Activated naive CD4-positive, alpha-beta T cell treated with anti-CD3 and anti-CD28 coated beads for 36 hours (primary cell): ENCODE measurements at regions not wholly inside any gene's neighbourhood (a gene's known extent, or its start where the extent isn't known, plus 50 kb on each side); places are given as distances from the start of the nearest gene placed in this dataset.

Source experiments
- CTCF ChIA-PET: fragments of 350-600 bp; sonication (Branson Sonifier 250); formaldehyde crosslinking; loops from one replicate; lab custom pipeline; 2021; ENCODE audit warnings: antibody characterized with exemption; lab: Charles Lee
- DNase-seq: peaks from one replicate; pipeline ENCODE4 v3.0.0-alpha.2; 2020
- H3K27ac Mint-ChIP-seq: one replicate; pipeline ENCODE4 v1.8.0; 2021; ENCODE audit warnings: mild to moderate bottlenecking, mixed read lengths
- H3K27me3 Mint-ChIP-seq: one replicate; pipeline ENCODE4 v1.8.0; 2021; ENCODE audit warnings: low read depth, mixed read lengths
- H3K36me3 Mint-ChIP-seq: one replicate; pipeline ENCODE4 v1.8.0; 2021; ENCODE audit warnings: low read depth, mixed read lengths
- H3K4me1 Mint-ChIP-seq: one replicate; pipeline ENCODE4 v1.8.0; 2021; ENCODE audit warnings: low read depth, mixed read lengths
- H3K4me3 Mint-ChIP-seq: one replicate; pipeline ENCODE4 v1.8.0; 2021; ENCODE audit warnings: mild to moderate bottlenecking, moderate library complexity, mixed read lengths
- H3K9me3 Mint-ChIP-seq: one replicate; pipeline ENCODE4 v1.8.0; 2021; ENCODE audit warnings: mixed read lengths
- intact Hi-C: fragments of 100-400 bp; cut with micrococcal nuclease; formaldehyde crosslinking; loops from one replicate; pipeline ENCODE4 v1.15.1; 2023

DNA sequence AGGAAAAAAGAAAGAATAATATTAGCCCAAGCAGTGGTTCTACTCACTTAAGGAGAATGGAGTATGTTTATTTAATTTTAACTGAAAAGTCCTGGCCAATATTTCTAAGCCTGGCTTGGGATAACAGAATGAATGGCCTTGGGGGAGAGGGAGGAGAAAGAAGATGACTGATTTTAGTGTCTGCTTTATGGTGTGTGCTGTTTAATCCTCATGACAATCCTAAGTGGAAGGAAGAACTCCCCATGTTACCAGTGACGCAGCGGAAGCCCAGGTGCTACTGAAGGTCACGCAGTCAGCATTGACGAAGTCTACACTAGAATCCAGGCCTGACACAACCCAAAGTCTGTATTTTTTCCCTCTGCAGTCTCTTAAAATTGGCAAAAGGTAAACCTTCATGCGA is 50.5 kb downstream of the PALM2AKAP2 start:
- no peaks in the 10 kb centered on the region for H3K4me1 Mint-ChIP-seq
- H3K4me3 Mint-ChIP-seq: no peak overlapping the region
- CTCF ChIA-PET: no interaction called here
- no peak overlapping the region for H3K27ac Mint-ChIP-seq
- no peaks in the 10 kb centered on the region for H3K36me3 Mint-ChIP-seq
- H3K9me3 Mint-ChIP-seq: peaks cover 2% of the 10 kb centered on the region
- intact Hi-C loops: no loop called here
- DNase-seq: no peak
- H3K27me3 Mint-ChIP-seq: peaks cover 7% of the 10 kb centered on the region

DNA sequence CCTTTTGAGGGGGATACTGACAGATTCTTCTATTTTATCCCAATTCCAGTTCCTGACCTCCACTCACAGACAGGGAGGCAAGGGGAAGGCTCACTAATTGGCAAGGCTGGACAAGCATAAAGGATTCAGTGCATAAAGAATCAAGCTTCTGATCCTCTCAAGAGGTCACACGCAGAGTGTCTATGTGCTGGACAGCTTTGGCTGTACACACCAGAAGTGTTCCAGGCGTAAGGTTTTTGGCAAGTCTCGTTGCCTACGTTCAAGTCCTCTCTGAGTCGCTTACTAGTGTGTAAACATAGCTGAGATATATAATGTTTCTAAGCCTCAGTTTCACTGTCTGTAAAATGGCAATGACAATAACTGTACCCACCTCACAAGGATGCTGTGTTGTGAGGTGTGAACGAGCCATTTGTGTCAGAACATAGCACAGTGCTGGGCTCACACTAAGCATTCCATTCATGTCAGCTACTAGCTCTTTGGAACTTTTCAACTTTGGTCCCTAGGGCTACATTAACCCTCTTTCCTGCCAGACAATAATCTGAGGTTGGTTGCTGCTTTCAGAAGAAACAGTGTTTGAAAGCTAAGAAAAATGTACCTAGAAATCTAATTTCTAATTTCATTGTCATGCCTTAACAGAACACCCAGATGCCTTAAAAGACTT is 52.1 kb downstream of the PALM2AKAP2 start:
- intact Hi-C loops: no loop called here
- CTCF ChIA-PET: interaction anchor here (1.4 kb wide), 1 partner anchor 48 kb away, joined by 3 read pairs; no protein-coding TSS in a partner anchor
- H3K36me3 Mint-ChIP-seq: no peaks in the 10 kb centered on the region
- no peak for DNase-seq
- no peaks in the 10 kb centered on the region for H3K4me1 Mint-ChIP-seq
- H3K4me3 Mint-ChIP-seq: no peak overlapping the region
- H3K27me3 Mint-ChIP-seq: peaks cover 12% of the 10 kb centered on the region
- peaks cover 2% of the 10 kb centered on the region for H3K9me3 Mint-ChIP-seq
- H3K27ac Mint-ChIP-seq: no peak overlapping the region

DNA sequence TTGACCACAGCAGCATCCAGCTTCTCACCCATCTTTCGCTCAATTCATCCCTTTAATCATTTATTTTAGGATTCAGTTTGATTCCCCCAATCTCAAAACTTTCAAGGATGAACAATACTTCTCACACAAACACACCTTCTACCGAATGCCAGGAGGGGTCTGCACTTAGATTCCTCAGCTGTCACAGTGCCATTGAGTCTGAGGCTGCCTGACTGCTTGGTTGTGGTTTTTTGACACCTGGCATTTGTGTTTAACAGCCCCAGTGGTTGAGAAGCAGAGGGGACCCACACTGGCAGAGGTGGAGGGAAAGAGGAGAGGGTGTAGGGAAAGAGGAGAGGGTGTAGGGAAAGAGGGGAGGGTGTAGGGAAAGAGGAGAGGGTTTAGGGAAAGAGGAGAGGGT is 54.9 kb downstream of the PALM2AKAP2 start:
- intact Hi-C loops: no loop called here
- CTCF ChIA-PET: no interaction called here

DNA sequence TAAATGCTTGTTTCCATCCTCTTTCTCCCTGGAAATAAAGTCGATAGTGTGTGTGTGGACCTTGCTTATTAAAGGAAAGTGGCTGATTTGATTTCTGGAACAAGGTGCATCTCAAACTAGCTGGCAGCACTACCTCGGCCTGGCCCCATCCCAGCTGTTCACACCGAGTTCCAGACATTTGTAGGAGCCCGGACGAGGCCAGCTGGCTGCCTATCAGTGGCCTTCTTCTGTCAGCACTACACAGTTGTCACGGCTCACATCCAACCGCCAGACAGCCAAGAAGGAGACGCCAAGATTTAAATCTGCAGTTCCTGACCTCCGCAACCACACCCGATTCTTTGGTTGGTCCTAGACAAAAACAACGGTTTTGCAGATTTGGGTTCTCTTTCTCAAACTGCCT is 63.6 kb downstream of the PALM2AKAP2 start:
- no peak overlapping the region for H3K27ac Mint-ChIP-seq
- intact Hi-C loops: no loop called here
- no peaks in the 10 kb centered on the region for H3K9me3 Mint-ChIP-seq
- H3K27me3 Mint-ChIP-seq: peaks cover 4% of the 10 kb centered on the region
- no peaks in the 10 kb centered on the region for H3K4me1 Mint-ChIP-seq
- H3K36me3 Mint-ChIP-seq: no peaks in the 10 kb centered on the region
- no peak for DNase-seq
- no peak overlapping the region for H3K4me3 Mint-ChIP-seq
- CTCF ChIA-PET: no interaction called here

More for the DNA sequence above, 54.9 kb downstream of the PALM2AKAP2 start:
- Mint-ChIP-seq H3K27ac (no peak overlapping the region), H3K9me3 (peaks cover 2% of the 10 kb centered on the region), H3K4me3 (no peak overlapping the region), H3K4me1 (no peaks in the 10 kb centered on the region), H3K27me3 (peaks cover 16% of the 10 kb centered on the region), H3K36me3 (no peaks in the 10 kb centered on the region)
- DNase-seq: no peak

DNA sequence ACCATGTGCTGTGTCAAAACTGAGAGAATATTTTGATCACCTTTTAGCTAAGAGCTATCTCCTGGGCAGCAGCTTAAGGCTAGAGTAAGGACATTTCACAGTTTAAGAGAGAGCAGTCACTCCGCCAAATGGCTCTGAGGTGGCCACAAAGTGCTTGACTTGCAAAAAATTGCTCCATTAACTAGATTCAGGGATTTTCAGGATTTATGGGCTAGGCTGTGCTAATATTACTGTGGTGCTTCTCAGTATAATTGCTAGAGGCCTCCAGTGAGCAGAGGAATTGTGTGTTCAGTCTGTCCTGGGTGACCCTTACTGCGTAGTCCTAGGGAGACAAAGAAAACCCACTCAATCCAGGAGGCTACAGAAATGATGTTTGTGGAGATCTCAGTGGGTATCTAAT is 65.2 kb downstream of the PALM2AKAP2 start:
- no peak for DNase-seq
- Mint-ChIP-seq H3K4me3 (no peak overlapping the region), H3K4me1 (no peaks in the 10 kb centered on the region), H3K9me3 (no peaks in the 10 kb centered on the region), H3K36me3 (no peaks in the 10 kb centered on the region), H3K27ac (no peak overlapping the region), H3K27me3 (peaks cover 4% of the 10 kb centered on the region)
- CTCF ChIA-PET: no interaction called here
- intact Hi-C loops: no loop called here

DNA sequence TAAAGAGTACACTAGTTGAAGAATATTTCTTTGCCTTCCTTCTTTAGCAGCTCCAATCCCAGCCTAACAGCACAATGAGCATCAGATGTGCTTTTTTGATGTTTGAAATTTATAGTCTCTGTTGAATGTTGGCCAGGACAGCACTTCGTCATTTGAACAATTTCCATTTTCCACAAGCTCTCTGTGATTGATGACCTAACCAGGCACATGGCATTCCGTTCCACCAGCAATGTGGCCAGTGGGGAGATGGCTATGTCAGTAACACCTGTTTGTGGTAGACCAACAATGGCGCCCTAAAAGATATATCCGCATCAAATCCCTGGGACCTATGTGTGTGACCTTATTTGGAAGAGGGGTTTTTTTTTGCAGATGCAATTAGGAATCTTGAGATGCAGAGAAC is 66.8 kb downstream of the PALM2AKAP2 start:
- intact Hi-C loops: no loop called here
- Mint-ChIP-seq H3K27ac (no peak overlapping the region), H3K27me3 (peaks cover 4% of the 10 kb centered on the region), H3K36me3 (no peaks in the 10 kb centered on the region), H3K9me3 (no peaks in the 10 kb centered on the region), H3K4me3 (no peak overlapping the region), H3K4me1 (no peaks in the 10 kb centered on the region)
- DNase-seq: no peak
- CTCF ChIA-PET: no interaction called here

DNA sequence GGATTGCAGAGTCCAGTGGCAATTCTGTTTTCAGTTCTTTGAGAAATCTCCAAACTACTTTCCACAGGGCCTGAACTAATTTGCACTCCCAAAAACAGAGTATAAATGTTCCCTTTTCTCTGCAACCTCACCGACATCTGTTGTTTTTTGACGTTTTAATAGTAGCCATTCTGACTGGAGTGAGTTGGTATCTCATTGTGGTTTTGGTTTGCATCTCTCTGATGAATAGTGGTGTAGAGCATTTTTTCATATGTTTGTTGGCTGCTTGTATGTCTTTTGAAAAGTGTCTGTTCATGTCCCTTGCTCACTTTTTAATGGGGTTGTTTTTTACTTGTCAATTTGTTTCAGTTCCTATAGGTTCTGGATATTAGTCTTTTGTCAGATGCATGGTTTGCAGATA is 72.6 kb downstream of the PALM2AKAP2 start:
- Mint-ChIP-seq H3K4me3 (no peak overlapping the region), H3K36me3 (no peaks in the 10 kb centered on the region), H3K4me1 (no peaks in the 10 kb centered on the region), H3K27me3 (peaks cover 5% of the 10 kb centered on the region), H3K27ac (no peak overlapping the region), H3K9me3 (peaks cover 3% of the 10 kb centered on the region)
- CTCF ChIA-PET: interaction anchor here (0.6 kb wide), 1 partner anchor 29 kb away, joined by 3 read pairs; no protein-coding TSS in a partner anchor
- DNase-seq: no peak
- intact Hi-C loops: no loop called here

DNA sequence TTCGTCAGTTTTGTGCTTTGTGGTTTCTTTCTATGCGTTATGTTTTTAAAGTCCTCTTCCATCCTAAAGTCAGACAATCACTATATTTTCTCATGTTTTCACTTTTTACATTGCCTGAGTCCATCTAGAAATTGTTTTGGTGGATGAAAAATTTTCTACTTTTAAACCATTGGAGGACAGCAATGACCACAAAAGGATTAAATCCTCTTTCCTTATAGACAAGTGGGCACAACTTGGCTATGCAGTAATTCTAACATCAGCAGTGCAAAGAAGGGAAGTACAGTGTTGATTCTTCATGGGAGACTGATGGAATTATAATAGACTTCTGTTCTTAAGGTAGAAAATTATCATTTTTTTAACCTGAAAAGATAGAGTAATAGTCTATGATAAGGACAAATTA is 75.5 kb downstream of the PALM2AKAP2 start:
- DNase-seq: no peak
- CTCF ChIA-PET: no interaction called here
- H3K4me1 Mint-ChIP-seq: no peaks in the 10 kb centered on the region
- no peak overlapping the region for H3K27ac Mint-ChIP-seq
- H3K36me3 Mint-ChIP-seq: no peaks in the 10 kb centered on the region
- intact Hi-C loops: no loop called here
- H3K27me3 Mint-ChIP-seq: peaks cover 7% of the 10 kb centered on the region
- H3K9me3 Mint-ChIP-seq: peaks cover 3% of the 10 kb centered on the region
- no peak overlapping the region for H3K4me3 Mint-ChIP-seq

DNA sequence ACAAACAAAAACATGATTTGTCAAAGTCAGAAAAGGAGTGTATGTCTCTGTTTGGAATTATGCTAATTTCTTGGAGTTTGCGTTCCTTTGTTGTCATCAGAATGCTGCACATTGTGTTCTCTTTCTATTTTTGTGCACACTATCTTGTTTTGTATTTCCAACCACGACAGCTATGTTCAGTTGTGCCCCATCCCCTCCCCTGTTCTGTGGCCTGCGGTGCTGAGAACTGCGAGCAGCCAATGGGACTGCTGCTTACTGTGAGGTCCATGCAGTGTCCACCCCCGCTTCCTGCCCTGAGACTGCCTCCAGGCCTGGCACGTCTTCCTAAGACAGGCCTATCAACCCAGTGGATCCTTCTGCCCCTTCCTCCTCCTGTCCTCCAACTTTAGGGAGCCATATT is 76.8 kb downstream of the PALM2AKAP2 start:
- no peak for DNase-seq
- H3K9me3 Mint-ChIP-seq: peaks cover 3% of the 10 kb centered on the region
- CTCF ChIA-PET: interaction anchor here (0.6 kb wide), 1 partner anchor 38 kb away, joined by 3 read pairs; no protein-coding TSS in a partner anchor
- H3K27ac Mint-ChIP-seq: no peak overlapping the region
- no peaks in the 10 kb centered on the region for H3K4me1 Mint-ChIP-seq
- peaks cover 8% of the 10 kb centered on the region for H3K27me3 Mint-ChIP-seq
- intact Hi-C loops: no loop called here
- H3K36me3 Mint-ChIP-seq: no peaks in the 10 kb centered on the region
- H3K4me3 Mint-ChIP-seq: no peak overlapping the region

DNA sequence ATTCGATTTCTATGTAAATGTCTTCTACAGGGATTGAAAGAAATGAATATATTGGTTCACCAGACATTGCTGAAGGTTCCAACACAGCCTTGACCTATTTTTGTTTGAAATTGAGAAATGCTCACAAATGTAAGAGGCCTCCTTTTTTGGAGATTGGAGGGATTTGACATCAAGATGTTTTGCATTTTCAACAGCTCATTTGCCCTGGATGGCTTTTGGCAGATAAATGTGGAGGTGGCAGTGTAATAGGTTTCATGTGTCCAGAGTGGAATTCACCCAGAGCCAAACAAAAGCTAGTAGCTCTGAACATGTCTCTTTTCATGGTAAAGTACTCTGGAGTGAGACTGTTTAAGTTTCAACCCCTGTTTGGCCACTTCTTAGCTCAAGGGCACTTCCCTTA is 77.3 kb downstream of the PALM2AKAP2 start:
- DNase-seq: no peak
- H3K4me3 Mint-ChIP-seq: no peak overlapping the region
- no peaks in the 10 kb centered on the region for H3K9me3 Mint-ChIP-seq
- no peaks in the 10 kb centered on the region for H3K4me1 Mint-ChIP-seq
- CTCF ChIA-PET: no interaction called here
- no peak overlapping the region for H3K27ac Mint-ChIP-seq
- H3K36me3 Mint-ChIP-seq: no peaks in the 10 kb centered on the region
- H3K27me3 Mint-ChIP-seq: peaks cover 8% of the 10 kb centered on the region
- intact Hi-C loops: no loop called here

DNA sequence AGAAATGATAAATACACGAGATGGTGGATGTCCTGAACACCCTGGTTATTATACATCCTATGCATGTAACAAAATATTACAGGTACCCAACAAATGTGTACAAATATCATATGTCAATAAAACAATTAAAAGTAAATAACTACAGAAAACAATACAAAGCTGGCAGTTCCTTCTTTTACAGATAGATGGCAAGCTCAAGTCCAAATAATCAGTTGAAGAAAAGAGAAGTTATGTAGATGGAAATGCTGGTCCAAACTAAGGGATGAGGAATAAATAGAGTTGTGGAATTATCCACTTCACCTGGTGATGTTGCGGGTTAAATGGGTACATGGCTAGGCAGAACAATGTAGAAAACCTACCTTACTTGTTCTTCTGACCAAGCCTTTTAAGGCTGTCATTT is 79.4 kb downstream of the PALM2AKAP2 start:
- intact Hi-C loops: no loop called here
- Mint-ChIP-seq H3K27me3 (peaks cover 8% of the 10 kb centered on the region), H3K27ac (no peak overlapping the region), H3K4me3 (no peak overlapping the region), H3K4me1 (no peaks in the 10 kb centered on the region), H3K9me3 (no peaks in the 10 kb centered on the region), H3K36me3 (no peaks in the 10 kb centered on the region)
- CTCF ChIA-PET: interaction anchor here (0.6 kb wide), 1 partner anchor 141 kb away, joined by 3 read pairs; no protein-coding TSS in a partner anchor
- DNase-seq: no peak

DNA sequence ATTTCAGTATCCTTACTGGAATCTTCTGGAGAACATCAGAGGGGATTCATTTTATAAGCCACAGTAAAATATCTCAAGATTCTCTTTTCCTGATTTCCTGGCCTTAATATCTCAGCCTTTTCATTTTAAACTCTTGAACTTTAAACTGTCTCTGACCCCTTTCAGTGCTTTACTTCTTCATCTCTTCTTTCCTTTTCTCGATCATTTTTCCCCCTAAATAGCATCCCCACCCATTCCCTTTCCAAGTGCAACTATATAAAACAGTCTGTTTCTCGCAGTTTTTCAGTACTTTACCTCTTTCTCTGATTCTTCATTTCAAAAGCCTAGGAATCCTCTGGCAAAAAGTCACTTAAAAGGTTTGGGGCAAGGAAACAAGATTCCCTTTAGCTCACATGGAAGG is 80.5 kb downstream of the PALM2AKAP2 start:
- no peaks in the 10 kb centered on the region for H3K4me1 Mint-ChIP-seq

DNA sequence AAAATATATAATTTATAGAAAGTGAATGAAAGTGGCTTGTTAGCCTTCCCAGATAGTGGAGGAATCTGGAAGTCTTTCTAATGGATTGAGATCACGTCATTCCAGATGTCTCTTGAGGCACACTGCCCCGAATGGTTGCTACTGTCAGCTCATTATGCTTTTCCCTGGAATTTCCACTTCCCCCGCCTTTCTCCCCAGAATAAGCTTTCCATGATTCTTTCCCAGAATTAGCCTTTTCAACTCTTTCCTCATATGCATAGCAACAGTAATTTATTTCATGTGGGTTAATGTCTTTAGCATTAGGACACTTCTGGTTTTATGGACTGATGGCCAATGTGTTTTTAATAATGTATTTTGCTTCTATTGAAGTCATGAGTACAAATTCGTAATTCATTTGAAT is 81.5 kb downstream of the PALM2AKAP2 start:
- Mint-ChIP-seq H3K4me1 (no peaks in the 10 kb centered on the region), H3K27ac (no peak overlapping the region), H3K9me3 (no peaks in the 10 kb centered on the region), H3K27me3 (peaks cover 8% of the 10 kb centered on the region), H3K4me3 (no peak overlapping the region), H3K36me3 (no peaks in the 10 kb centered on the region)
- intact Hi-C loops: no loop called here
- CTCF ChIA-PET: no interaction called here
- no peak for DNase-seq

More for the DNA sequence above, 80.5 kb downstream of the PALM2AKAP2 start:
- no peak for DNase-seq
- H3K27ac Mint-ChIP-seq: no peak overlapping the region
- intact Hi-C loops: no loop called here
- H3K9me3 Mint-ChIP-seq: no peaks in the 10 kb centered on the region
- H3K36me3 Mint-ChIP-seq: no peaks in the 10 kb centered on the region
- CTCF ChIA-PET: no interaction called here
- no peak overlapping the region for H3K4me3 Mint-ChIP-seq
- peaks cover 8% of the 10 kb centered on the region for H3K27me3 Mint-ChIP-seq
